Astrocyte (in vitro differentiated cells and primary cell): ENCODE measurements at regions not wholly inside any gene's neighbourhood (a gene's known extent, or its start where the extent isn't known, plus 50 kb on each side); places are given as distances from the start of the nearest gene placed in this dataset.

Experiments used
- DNase-seq: peaks from one replicate; pipeline ENCODE4 v3.0.0-alpha.2; 2010; ENCODE audit warnings: low read depth
- FAIRE-seq: peaks from 2 replicates; lab custom pipeline; 2011; peaks lifted over from hg19 to GRCh38; lab: Jason Lieb, UNC
- H2AFZ ChIP-seq: 2 replicates; pipeline ENCODE4 v1.6.0; 2012; ENCODE audit warnings: low read depth, low read length, inconsistent platforms
- H3K27ac ChIP-seq: 2 replicates; pipeline ENCODE4 v1.5.1; 2011; ENCODE audit warnings: low read depth, low read length, inconsistent platforms
- H3K27me3 ChIP-seq: 2 replicates; pipeline ENCODE4 v1.6.0; 2011; ENCODE audit warnings: low read length, inconsistent platforms; ENCODE audit not compliant: insufficient read depth
- H3K36me3 ChIP-seq: 2 replicates; pipeline ENCODE4 v1.5.1; 2011; ENCODE audit warnings: low read length, inconsistent platforms; ENCODE audit not compliant: insufficient read depth
- H3K4me1 ChIP-seq: 2 replicates; pipeline ENCODE4 v1.5.1; 2011; ENCODE audit warnings: low read length, inconsistent platforms; ENCODE audit not compliant: insufficient read depth
- H3K4me2 ChIP-seq: 2 replicates; pipeline ENCODE4 v1.6.0; 2012; ENCODE audit warnings: low read length, inconsistent platforms
- H3K4me3 ChIP-seq: 2 replicates; pipeline ENCODE4 v1.5.1; 2011; ENCODE audit warnings: low read depth, mild to moderate bottlenecking, low read length, inconsistent platforms; ENCODE audit not compliant: insufficient read depth
- H3K79me2 ChIP-seq: 2 replicates; pipeline ENCODE4 v1.6.0; 2012; ENCODE audit warnings: mild to moderate bottlenecking, low read length, inconsistent platforms; ENCODE audit not compliant: insufficient read depth
- H3K9ac ChIP-seq: 2 replicates; pipeline ENCODE4 v1.6.0; 2012; ENCODE audit warnings: mild to moderate bottlenecking, low read length, inconsistent platforms
- H3K9me3 ChIP-seq: 2 replicates; pipeline ENCODE4 v1.5.1; 2012; ENCODE audit warnings: low read depth, mild to moderate bottlenecking, low read length, inconsistent platforms; ENCODE audit not compliant: insufficient read depth
- H4K20me1 ChIP-seq: 2 replicates; pipeline ENCODE4 v1.6.0; 2012; ENCODE audit warnings: low read length, inconsistent platforms; ENCODE audit not compliant: insufficient read depth
- H3K27ac Mint-ChIP-seq: one replicate; pipeline ENCODE4 v1.8.0; 2021; ENCODE audit warnings: mild to moderate bottlenecking, mixed read lengths; ENCODE audit not compliant: unreplicated experiment
- H3K27me3 Mint-ChIP-seq: one replicate; pipeline ENCODE4 v1.8.0; 2021; ENCODE audit warnings: low read depth, mixed read lengths; ENCODE audit not compliant: unreplicated experiment
- H3K36me3 Mint-ChIP-seq: one replicate; pipeline ENCODE4 v1.8.0; 2021; ENCODE audit warnings: low read depth, mixed read lengths; ENCODE audit not compliant: unreplicated experiment
- H3K4me1 Mint-ChIP-seq: one replicate; pipeline ENCODE4 v1.8.0; 2021; ENCODE audit warnings: low read depth, mixed read lengths; ENCODE audit not compliant: unreplicated experiment
- H3K4me3 Mint-ChIP-seq: one replicate; pipeline ENCODE4 v1.8.0; 2021; ENCODE audit warnings: mild to moderate bottlenecking, moderate library complexity, mixed read lengths; ENCODE audit not compliant: unreplicated experiment
- H3K9me3 Mint-ChIP-seq: one replicate; pipeline ENCODE4 v1.8.0; 2021; ENCODE audit warnings: mild to moderate bottlenecking, mixed read lengths; ENCODE audit not compliant: unreplicated experiment
- CTCF ChIP-seq: IDR thresholded peaks from 2 replicates; pipeline ENCODE4 v1.5.1; 2011; ENCODE audit warnings: low read depth, mild to moderate bottlenecking, inconsistent platforms, low read length, moderate library complexity; ENCODE audit not compliant: insufficient read depth
- EZH2 ChIP-seq: IDR thresholded peaks from 2 replicates; pipeline ENCODE4 v1.6.1; 2012; ENCODE audit warnings: mild to moderate bottlenecking, low read length, inconsistent platforms; ENCODE audit not compliant: insufficient read depth

GRCh38 chr13:106425661-106426060 is 109.8 kb downstream of the EFNB2 start:
- H3K36me3 Mint-ChIP-seq = no peaks in the 10 kb centered on the region
- Histone ChIP-seq H3K79me2 (no peaks in the 10 kb centered on the region), H3K4me2 (no peak overlapping the region), H3K9me3 (no peaks in the 10 kb centered on the region), H3K9ac (no peak overlapping the region), H3K27ac (no peak overlapping the region), H2AFZ (no peak overlapping the region), H3K36me3 (no peaks in the 10 kb centered on the region), H3K27me3 (no peaks in the 10 kb centered on the region), H4K20me1 (no peaks in the 10 kb centered on the region), H3K4me1 (no peaks in the 10 kb centered on the region), H3K4me3 (no peak overlapping the region)
- H3K27ac Mint-ChIP-seq = no peak overlapping the region
- no peak overlapping the region for H3K4me3 Mint-ChIP-seq
- no peaks in the 10 kb centered on the region for H3K27me3 Mint-ChIP-seq
- FAIRE-seq = no peak
- TF ChIP-seq EZH2 (no peak), CTCF (no peak)
- H3K4me1 Mint-ChIP-seq = peaks cover 7% of the 10 kb centered on the region
- no peaks in the 10 kb centered on the region for H3K9me3 Mint-ChIP-seq
- DNase-seq = no peak

GRCh38 chr13:106424805-106425204 is 110.7 kb downstream of the EFNB2 start:
- H3K27me3 Mint-ChIP-seq = no peaks in the 10 kb centered on the region
- peaks cover 7% of the 10 kb centered on the region for H3K4me1 Mint-ChIP-seq
- no peak overlapping the region for H3K4me3 ChIP-seq
- no peaks in the 10 kb centered on the region for H3K9me3 ChIP-seq
- H3K36me3 Mint-ChIP-seq = no peaks in the 10 kb centered on the region
- no peaks in the 10 kb centered on the region for H3K27me3 ChIP-seq
- H3K79me2 ChIP-seq = no peaks in the 10 kb centered on the region
- H2AFZ ChIP-seq = no peak overlapping the region
- TF ChIP-seq CTCF (no peak), EZH2 (no peak)
- DNase-seq (no peak), FAIRE-seq (no peak)
- H3K9ac ChIP-seq = no peak overlapping the region
- H3K4me3 Mint-ChIP-seq = no peak overlapping the region
- H3K27ac ChIP-seq = no peak overlapping the region
- no peak overlapping the region for H3K4me2 ChIP-seq
- no peaks in the 10 kb centered on the region for H3K36me3 ChIP-seq
- no peaks in the 10 kb centered on the region for H4K20me1 ChIP-seq
- no peak overlapping the region for H3K27ac Mint-ChIP-seq
- H3K9me3 Mint-ChIP-seq = no peaks in the 10 kb centered on the region
- no peaks in the 10 kb centered on the region for H3K4me1 ChIP-seq

- Histone ChIP-seq H3K9me3 (no peaks in the 10 kb centered on the region), H3K4me3 (no peak overlapping the region), H3K9ac (no peak overlapping the region), H3K4me2 (no peak overlapping the region), H2AFZ (no peak overlapping the region), H3K79me2 (no peaks in the 10 kb centered on the region), H3K27ac (no peak overlapping the region), H3K36me3 (no peaks in the 10 kb centered on the region), H3K27me3 (no peaks in the 10 kb centered on the region), H4K20me1 (no peaks in the 10 kb centered on the region), H3K4me1 (no peaks in the 10 kb centered on the region)
- Mint-ChIP-seq H3K9me3 (no peaks in the 10 kb centered on the region), H3K27me3 (no peaks in the 10 kb centered on the region), H3K27ac (no peak overlapping the region), H3K4me1 (peaks cover 7% of the 10 kb centered on the region), H3K36me3 (no peaks in the 10 kb centered on the region), H3K4me3 (no peak overlapping the region)
- FAIRE-seq (no peak), DNase-seq (no peak)
- TF ChIP-seq EZH2 (no peak), CTCF (no peak)
Measured at GRCh38 chr13:106423530-106423929, 111.9 kb downstream of the EFNB2 start.
